Astrocyte of the spinal cord (primary cell): ENCODE measurements at regions not wholly inside any gene's neighbourhood (a gene's known extent, or its start where the extent isn't known, plus 50 kb on each side); places are given as distances from the start of the nearest gene placed in this dataset.

ENCODE experiments used
- DNase-seq: peaks from one replicate; pipeline ENCODE4 v3.0.0; 2011; ENCODE audit warnings: low read depth, low spot score
- H3K4me3 ChIP-seq: 2 replicates; pipeline ENCODE4 v1.5.1; 2011; ENCODE audit warnings: low read depth, mild to moderate bottlenecking, low read length, moderate library complexity
- CTCF ChIP-seq: IDR thresholded peaks from 2 replicates; pipeline ENCODE4 v1.5.1; 2012; ENCODE audit warnings: low read depth, mild to moderate bottlenecking, low read length, inconsistent platforms
- in situ Hi-C: cut with HindIII; loops from 2 replicates; pipeline ENCODE4 v1.10.0; 2017; ENCODE audit warnings: low sequenced_read_pairs

- no peak for TF ChIP-seq CTCF
These were observed 109.4 kb upstream of the TBCA start for GRCh38 chr5:77885519-77885918.

GRCh38 chr5:77882670-77883257, 106.6 kb upstream of the TBCA start:
- in situ Hi-C loops, result no loop called here
- peak; percentile 54 for DNase-seq
- H3K4me3 ChIP-seq, result no peak overlapping the region
- no peak for TF ChIP-seq CTCF

More at GRCh38 chr5:77885519-77885918, 109.4 kb upstream of the TBCA start:
- in situ Hi-C loops, result no loop called here
- no peak for DNase-seq
- no peak overlapping the region for H3K4me3 ChIP-seq

- no peak for TF ChIP-seq CTCF
- no peak overlapping the region for H3K4me3 ChIP-seq
- no peak for DNase-seq
- in situ Hi-C loops, result no loop called here
These were observed 105.4 kb upstream of the TBCA start for GRCh38 chr5:77881528-77881927.

- TF ChIP-seq CTCF, result no peak
- H3K4me3 ChIP-seq, result no peak overlapping the region
- in situ Hi-C loops, result no loop called here
- DNase-seq, result no peak
These were observed 101.6 kb upstream of the TBCA start for GRCh38 chr5:77877516-77878355.

- in situ Hi-C loops, result no loop called here
- no peak for TF ChIP-seq CTCF
- no peak overlapping the region for H3K4me3 ChIP-seq
These were observed 100.8 kb upstream of the TBCA start for GRCh38 chr5:77876862-77877502.

GRCh38 chr5:77876316-77876715, 100.2 kb upstream of the TBCA start:
- no peak overlapping the region for H3K4me3 ChIP-seq
- in situ Hi-C loops, result no loop called here
- no peak for DNase-seq

More at GRCh38 chr5:77876862-77877502, 100.8 kb upstream of the TBCA start:
- DNase-seq, result no peak

More at GRCh38 chr5:77876316-77876715, 100.2 kb upstream of the TBCA start:
- no peak for TF ChIP-seq CTCF
